OCI-LY7 (cell line): ENCODE measurements at regions not wholly inside any gene's neighbourhood (a gene's known extent, or its start where the extent isn't known, plus 50 kb on each side); places are given as distances from the start of the nearest gene placed in this dataset.

Experiments used
- BruUV-seq: library from RNA; stranded (reverse); fragments of 400-500 nt; replicated peaks from 2 replicates; lab custom pipeline; 2021; lab: Mats Ljungman, UMichigan
- CTCF ChIA-PET: fragments of 300-600 bp; sonication (Branson Sonifier 250); formaldehyde crosslinking; loops from one replicate; lab custom pipeline; 2022; ENCODE audit warnings: antibody characterized with exemption; ENCODE audit not compliant: unreplicated experiment; lab: Charles Lee
- POLR2A ChIA-PET: fragments of 300-600 bp; sonication (Branson Sonifier 250); formaldehyde crosslinking; loops from one replicate; lab custom pipeline; 2022; ENCODE audit warnings: antibody characterized with exemption; lab: Charles Lee
- DNase-seq: peaks from one replicate; pipeline ENCODE4 v3.0.0-alpha.2; 2015; ENCODE audit warnings: low spot score
- H2AFZ ChIP-seq: fragments of 200-600 bp; sonication (generic), shearing (Covaris generic); 2 replicates; pipeline ENCODE4 v1.6.1; 2014; ENCODE audit warnings: mild to moderate bottlenecking, antibody characterized with exemption, low read length, moderate library complexity
- H3K27ac ChIP-seq: fragments of 200-600 bp; sonication (generic); 2 replicates; pipeline ENCODE4 v1.5.1; 2014; ENCODE audit warnings: mixed run types, low read depth, mild to moderate bottlenecking, moderate library complexity, low read length, inconsistent platforms; ENCODE audit not compliant: poor library complexity, severe bottlenecking
- H3K36me3 ChIP-seq: fragments of 200-600 bp; sonication (generic); 2 replicates; pipeline ENCODE4 v1.6.1; 2014; ENCODE audit warnings: mild to moderate bottlenecking, antibody characterized with exemption, low read length, moderate library complexity, mixed read lengths; ENCODE audit not compliant: insufficient read depth
- H3K4me1 ChIP-seq: fragments of 200-600 bp; sonication (generic); 2 replicates; pipeline ENCODE4 v1.5.1; 2014; ENCODE audit warnings: mild to moderate bottlenecking, low read length; ENCODE audit not compliant: insufficient read depth, poor library complexity, severe bottlenecking
- H3K4me2 ChIP-seq: fragments of 200-600 bp; sonication (generic); 2 replicates; pipeline ENCODE4 v1.6.1; 2014; ENCODE audit warnings: mild to moderate bottlenecking, low read length
- H3K4me3 ChIP-seq: fragments of 200-600 bp; sonication (generic); 2 replicates; pipeline ENCODE4 v1.5.1; 2014; ENCODE audit warnings: mild to moderate bottlenecking, low read depth, low read length; ENCODE audit not compliant: poor library complexity, severe bottlenecking
- H3K79me2 ChIP-seq: fragments of 200-600 bp; sonication (generic); 2 replicates; pipeline ENCODE4 v1.6.1; 2016; ENCODE audit warnings: low read depth, mild to moderate bottlenecking, low read length, moderate library complexity, mixed read lengths; ENCODE audit not compliant: insufficient read depth
- H3K9me2 ChIP-seq: fragments of 200-600 bp; sonication (generic); 2 replicates; pipeline ENCODE4 v1.6.1; 2016; ENCODE audit warnings: mild to moderate bottlenecking, low read length, mixed read lengths; ENCODE audit not compliant: insufficient read depth
- H3K9me3 ChIP-seq: fragments of 200-600 bp; sonication (generic); 2 replicates; pipeline ENCODE4 v1.6.1; 2014; ENCODE audit warnings: mild to moderate bottlenecking, mixed run types, low read length, mixed read lengths
- H4K20me1 ChIP-seq: fragments of 200-600 bp; sonication (generic); 2 replicates; pipeline ENCODE4 v1.6.1; 2014; ENCODE audit warnings: mild to moderate bottlenecking, antibody characterized with exemption, low read length, moderate library complexity, mixed read lengths; ENCODE audit not compliant: insufficient read depth
- EZH2phosphoT487 ChIP-seq: fragments of 200-600 bp; sonication (generic); IDR thresholded peaks from 2 replicates; pipeline ENCODE4 v1.6.1; 2018; ENCODE audit warnings: low read depth, borderline replicate concordance, mild to moderate bottlenecking, mixed run types, antibody characterized with exemption, low read length, moderate library complexity, mixed read lengths
- intact Hi-C: fragments of 100-400 bp; cut with micrococcal nuclease; formaldehyde crosslinking; loops from one replicate; pipeline ENCODE4 v1.10.0; 2022; ENCODE audit not compliant: unreplicated experiment
- TF ChIP-seq, protein P1 (sequence below): fragments of 200-600 bp; sonication (generic); conservative IDR thresholded peaks from 2 replicates; pipeline ENCODE4 v1.5.1; 2014; ENCODE audit warnings: mild to moderate bottlenecking, antibody characterized with exemption, low read length, moderate library complexity, mixed read lengths

DNA sequence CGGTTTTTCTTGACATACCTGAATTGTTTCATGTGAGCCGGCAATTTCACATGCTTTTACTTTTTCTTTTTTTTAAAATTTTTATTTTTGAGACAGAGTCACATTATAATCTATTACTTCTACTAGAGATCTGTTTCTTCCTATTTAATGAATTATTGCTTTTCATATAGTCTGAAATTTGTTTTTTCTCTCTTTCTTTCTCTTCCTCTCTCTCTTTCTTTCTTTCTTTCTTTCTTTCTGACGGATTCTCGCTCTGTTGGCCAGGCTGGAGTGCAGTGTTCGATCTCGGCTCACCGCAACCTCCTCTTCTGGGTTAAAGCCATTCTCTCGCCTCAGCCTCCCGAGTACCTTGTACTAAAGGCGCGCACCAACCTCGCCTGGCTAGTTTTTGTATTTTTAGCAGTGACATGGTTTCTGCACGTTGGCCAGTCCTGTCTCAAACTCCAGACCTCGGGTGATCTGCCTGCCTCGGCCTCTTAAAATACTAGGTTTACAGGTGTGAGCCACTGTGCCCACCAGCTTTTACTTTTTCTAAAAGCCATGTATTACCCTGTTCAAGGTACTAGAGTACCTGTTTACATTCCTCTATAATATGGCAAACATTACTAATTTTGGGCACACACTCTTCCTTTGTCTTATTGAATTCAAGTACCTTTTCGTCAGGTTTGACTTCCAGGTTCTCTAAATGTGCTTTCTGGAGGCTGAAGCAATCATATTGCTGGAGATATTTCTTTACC lies 86.5 kb upstream of the RHOU start:
- H3K9me3 ChIP-seq = no peaks in the 10 kb centered on the region
- H3K4me3 ChIP-seq = no peak overlapping the region
- H3K27ac ChIP-seq = no peak overlapping the region
- CTCF ChIA-PET = no interaction called here
- intact Hi-C loops = no loop called here
- H3K9me2 ChIP-seq = no peaks in the 10 kb centered on the region
- no peaks in the 10 kb centered on the region for H3K36me3 ChIP-seq
- no peak overlapping the region for H3K4me2 ChIP-seq
- no peak overlapping the region for H2AFZ ChIP-seq
- no peak for TF ChIP-seq EZH2phosphoT487
- TF ChIP-seq, protein P1, sequence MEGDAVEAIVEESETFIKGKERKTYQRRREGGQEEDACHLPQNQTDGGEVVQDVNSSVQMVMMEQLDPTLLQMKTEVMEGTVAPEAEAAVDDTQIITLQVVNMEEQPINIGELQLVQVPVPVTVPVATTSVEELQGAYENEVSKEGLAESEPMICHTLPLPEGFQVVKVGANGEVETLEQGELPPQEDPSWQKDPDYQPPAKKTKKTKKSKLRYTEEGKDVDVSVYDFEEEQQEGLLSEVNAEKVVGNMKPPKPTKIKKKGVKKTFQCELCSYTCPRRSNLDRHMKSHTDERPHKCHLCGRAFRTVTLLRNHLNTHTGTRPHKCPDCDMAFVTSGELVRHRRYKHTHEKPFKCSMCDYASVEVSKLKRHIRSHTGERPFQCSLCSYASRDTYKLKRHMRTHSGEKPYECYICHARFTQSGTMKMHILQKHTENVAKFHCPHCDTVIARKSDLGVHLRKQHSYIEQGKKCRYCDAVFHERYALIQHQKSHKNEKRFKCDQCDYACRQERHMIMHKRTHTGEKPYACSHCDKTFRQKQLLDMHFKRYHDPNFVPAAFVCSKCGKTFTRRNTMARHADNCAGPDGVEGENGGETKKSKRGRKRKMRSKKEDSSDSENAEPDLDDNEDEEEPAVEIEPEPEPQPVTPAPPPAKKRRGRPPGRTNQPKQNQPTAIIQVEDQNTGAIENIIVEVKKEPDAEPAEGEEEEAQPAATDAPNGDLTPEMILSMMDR = no peak
- no peaks in the 10 kb centered on the region for H3K79me2 ChIP-seq
- DNase-seq = no peak
- H4K20me1 ChIP-seq = no peaks in the 10 kb centered on the region
- no TSS peak for BruUV-seq
- POLR2A ChIA-PET = interaction anchor here (0.6 kb wide), 1 partner anchor 266 kb away, joined by 3 read pairs; no protein-coding TSS in a partner anchor
- peaks cover 12% of the 10 kb centered on the region for H3K4me1 ChIP-seq

DNA sequence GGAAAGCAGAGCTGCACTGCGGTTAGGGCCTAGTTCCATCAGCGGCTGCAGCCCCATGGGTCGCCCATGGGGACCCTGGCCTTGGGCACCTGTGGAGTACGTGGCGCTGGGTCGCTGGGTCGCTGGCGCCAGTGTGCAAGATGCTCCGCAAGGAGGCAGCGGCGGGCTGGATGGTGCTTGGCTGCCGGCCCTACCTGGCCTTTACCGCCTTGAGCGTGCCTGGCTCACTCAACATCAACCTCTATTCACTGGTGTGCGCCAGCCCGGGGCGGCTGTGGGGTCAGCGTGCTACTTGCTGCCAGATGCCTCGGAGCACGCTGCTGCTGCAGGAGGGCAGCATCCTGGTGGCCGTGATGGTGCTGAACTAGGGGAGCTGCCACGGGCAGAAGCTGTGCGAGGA lies 85.1 kb upstream of the RHOU start:
- Histone ChIP-seq H4K20me1 (no peaks in the 10 kb centered on the region), H3K4me3 (no peak overlapping the region), H3K79me2 (no peaks in the 10 kb centered on the region), H3K27ac (no peak overlapping the region), H3K36me3 (no peaks in the 10 kb centered on the region), H3K9me3 (no peaks in the 10 kb centered on the region), H3K4me2 (no peak overlapping the region), H2AFZ (no peak overlapping the region), H3K4me1 (peaks cover 12% of the 10 kb centered on the region), H3K9me2 (no peaks in the 10 kb centered on the region)
- no TSS peak for BruUV-seq
- DNase-seq = no peak
- intact Hi-C loops = no loop called here
- TF ChIP-seq, protein P1 = no peak
- TF ChIP-seq EZH2phosphoT487 = no peak
- ChIA-PET CTCF (no interaction called here), POLR2A (no interaction called here)

DNA sequence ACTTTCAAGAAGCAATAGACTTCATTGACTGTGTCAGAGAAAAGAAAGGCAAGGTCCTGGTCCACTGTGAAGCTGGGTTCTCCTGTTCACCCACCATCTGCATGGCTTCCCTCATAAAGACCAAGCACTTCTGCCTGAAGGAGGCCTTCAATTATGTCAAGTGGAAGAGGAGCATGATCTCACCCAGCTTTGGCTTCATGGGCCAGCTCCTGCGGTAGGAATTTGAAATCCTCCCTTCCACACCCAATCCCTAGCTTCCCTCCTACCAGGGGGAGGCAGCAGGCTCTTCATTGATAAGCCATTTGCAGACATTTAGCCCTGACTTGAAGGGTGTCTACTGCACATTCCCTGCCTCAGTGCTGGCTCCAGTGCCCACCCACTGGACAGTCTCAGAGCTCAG lies 84.3 kb upstream of the RHOU start:
- Histone ChIP-seq H3K9me2 (no peaks in the 10 kb centered on the region), H3K9me3 (no peaks in the 10 kb centered on the region), H3K36me3 (no peaks in the 10 kb centered on the region), H3K4me2 (no peak overlapping the region), H3K27ac (no peak overlapping the region), H3K79me2 (no peaks in the 10 kb centered on the region), H4K20me1 (no peaks in the 10 kb centered on the region), H2AFZ (no peak overlapping the region), H3K4me3 (no peak overlapping the region), H3K4me1 (peaks cover 12% of the 10 kb centered on the region)
- CTCF ChIA-PET = no interaction called here
- no TSS peak for BruUV-seq
- POLR2A ChIA-PET = no interaction called here
- TF ChIP-seq, protein P1 = no peak
- intact Hi-C loops = no loop called here
- DNase-seq = no peak
